HEK293 (cell line): ENCODE measurements at regions not wholly inside any gene's neighbourhood (a gene's known extent, or its start where the extent isn't known, plus 50 kb on each side); places are given as distances from the start of the nearest gene placed in this dataset.

Source experiments
- CTCF ChIA-PET: fragments of 350-600 bp; formaldehyde crosslinking; extraction: SDS; loops from one replicate; lab custom pipeline; 2021; ENCODE audit warnings: antibody characterized with exemption; lab: Yijun Ruan, JAX
- POLR2A ChIA-PET: fragments of 300-600 bp; formaldehyde crosslinking; extraction: SDS; loops from one replicate; lab custom pipeline; 2020; ENCODE audit warnings: antibody characterized with exemption, inconsistent platforms; lab: Yijun Ruan, JAX
- H3K27ac ChIP-seq: fragments of 200-500 bp; sonication (Bioruptor generic); 2 replicates; pipeline ENCODE4 v1.5.1; 2014; ENCODE audit warnings: low read depth, low read length, control low read depth, inconsistent platforms; ENCODE audit errors: extremely low read depth
- H3K36me3 ChIP-seq, 2 experiments: fragments of 200-500 bp in 1 of 2; sonication (Bioruptor generic) in 1 of 2; 1 replicate in 1 of 2; 2 replicates in 1 of 2; pipeline ENCODE4 v1.5.1; 2014 to 2017; ENCODE audit warnings: inconsistent platforms in 2 of 2, low read length in 2 of 2; ENCODE audit not compliant: control insufficient read depth in 2 of 2, insufficient read depth in 1 of 2
- H3K4me1 ChIP-seq: fragments of 200-500 bp; sonication (Bioruptor generic); 2 replicates; pipeline ENCODE4 v1.5.1; 2014; ENCODE audit warnings: mild to moderate bottlenecking, low read length, inconsistent platforms; ENCODE audit not compliant: control insufficient read depth, insufficient read depth
- H3K4me3 ChIP-seq: 2 replicates; pipeline ENCODE4 v1.5.1; 2011; ENCODE audit warnings: low read depth, mild to moderate bottlenecking, control low read depth, low read length, moderate library complexity
- H3K9me3 ChIP-seq: fragments of 200-500 bp; sonication (Bioruptor generic); 2 replicates; pipeline ENCODE4 v1.5.1; 2014; ENCODE audit warnings: low read depth, low read length, inconsistent platforms; ENCODE audit not compliant: control insufficient read depth, insufficient read depth
- FEZF1 ChIP-seq: fragments of 450-650 bp; formaldehyde crosslinking; IDR thresholded peaks from 2 replicates; pipeline ENCODE4 v1.5.1; 2016; ENCODE audit warnings: missing biosample characterization, missing genetic modification characterization
- GLI4 ChIP-seq: fragments of 450-650 bp; formaldehyde crosslinking; IDR thresholded peaks from 2 replicates; pipeline ENCODE4 v1.5.1; 2016; ENCODE audit warnings: missing biosample characterization, missing genetic modification characterization
- HOXD13 ChIP-seq: sonication (generic); formaldehyde crosslinking; IDR thresholded peaks from 2 replicates; pipeline ENCODE4 v1.8.0; 2022; ENCODE audit warnings: missing genetic modification reagents, borderline replicate concordance
- KLF7 ChIP-seq: fragments of 450-650 bp; formaldehyde crosslinking; IDR thresholded peaks from 2 replicates; pipeline ENCODE4 v1.5.1; 2016; ENCODE audit warnings: missing biosample characterization, missing genetic modification characterization, borderline replicate concordance
- MYNN ChIP-seq: fragments of 450-650 bp; formaldehyde crosslinking; IDR thresholded peaks from 2 replicates; pipeline ENCODE4 v1.5.1; 2016; ENCODE audit warnings: missing biosample characterization, missing genetic modification characterization, borderline replicate concordance
- SP2 ChIP-seq: fragments of 450-650 bp; formaldehyde crosslinking; IDR thresholded peaks from 2 replicates; pipeline ENCODE4 v1.5.1; 2016; ENCODE audit warnings: missing biosample characterization, missing genetic modification characterization
- ZBTB17 ChIP-seq: fragments of 450-650 bp; formaldehyde crosslinking; IDR thresholded peaks from 2 replicates; pipeline ENCODE4 v1.5.1; 2016; ENCODE audit warnings: missing biosample characterization, missing genetic modification characterization
- ZFHX2 ChIP-seq: fragments of 450-650 bp; formaldehyde crosslinking; conservative IDR thresholded peaks from 2 replicates; pipeline ENCODE4 v1.5.1; 2016; ENCODE audit warnings: missing biosample characterization, missing genetic modification characterization
- ZNF146 ChIP-seq: fragments of 450-650 bp; formaldehyde crosslinking; IDR thresholded peaks from 2 replicates; pipeline ENCODE4 v1.5.1; 2016; ENCODE audit warnings: missing biosample characterization, missing genetic modification characterization
- ZNF211 ChIP-seq: fragments of 450-650 bp; formaldehyde crosslinking; IDR thresholded peaks from 2 replicates; pipeline ENCODE4 v1.5.1; 2016; ENCODE audit warnings: low read depth, missing biosample characterization, missing genetic modification characterization
- ZNF223 ChIP-seq: fragments of 450-650 bp; formaldehyde crosslinking; IDR thresholded peaks from 2 replicates; pipeline ENCODE4 v1.5.1; 2016; ENCODE audit warnings: missing biosample characterization, missing genetic modification characterization
- ZNF24 ChIP-seq: fragments of 450-650 bp; formaldehyde crosslinking; IDR thresholded peaks from 2 replicates; pipeline ENCODE4 v1.5.1; 2016; ENCODE audit warnings: missing biosample characterization, missing genetic modification characterization
- ZNF311 ChIP-seq: fragments of 450-650 bp; formaldehyde crosslinking; IDR thresholded peaks from 2 replicates; pipeline ENCODE4 v1.5.1; 2017; ENCODE audit warnings: missing biosample characterization, missing genetic modification characterization, borderline replicate concordance
- ZNF366 ChIP-seq: fragments of 450-650 bp; formaldehyde crosslinking; conservative IDR thresholded peaks from 2 replicates; pipeline ENCODE4 v1.5.1; 2016; ENCODE audit warnings: missing biosample characterization, missing genetic modification characterization
- ZNF398 ChIP-seq: fragments of 450-650 bp; formaldehyde crosslinking; IDR thresholded peaks from 2 replicates; pipeline ENCODE4 v1.5.1; 2017; ENCODE audit warnings: missing biosample characterization, missing genetic modification characterization
- ZNF416 ChIP-seq: fragments of 450-650 bp; formaldehyde crosslinking; IDR thresholded peaks from 2 replicates; pipeline ENCODE4 v1.5.1; 2016; ENCODE audit warnings: missing biosample characterization, missing genetic modification characterization
- ZNF555 ChIP-seq: fragments of 450-650 bp; formaldehyde crosslinking; conservative IDR thresholded peaks from 2 replicates; pipeline ENCODE4 v1.5.1; 2017; ENCODE audit warnings: missing biosample characterization, mild to moderate bottlenecking, missing genetic modification characterization, inconsistent platforms
- ZNF571 ChIP-seq: fragments of 450-650 bp; formaldehyde crosslinking; IDR thresholded peaks from 2 replicates; pipeline ENCODE4 v1.5.0; 2017; ENCODE audit warnings: missing biosample characterization, missing genetic modification characterization
- ZNF629 ChIP-seq: fragments of 450-650 bp; formaldehyde crosslinking; IDR thresholded peaks from 2 replicates; pipeline ENCODE4 v1.5.1; 2017; ENCODE audit warnings: missing biosample characterization, missing genetic modification characterization
- TF ChIP-seq, protein P1 (sequence below): fragments of 450-650 bp; formaldehyde crosslinking; IDR thresholded peaks from 2 replicates; pipeline ENCODE4 v1.5.1; 2016; ENCODE audit warnings: missing biosample characterization, missing genetic modification characterization

DNA sequence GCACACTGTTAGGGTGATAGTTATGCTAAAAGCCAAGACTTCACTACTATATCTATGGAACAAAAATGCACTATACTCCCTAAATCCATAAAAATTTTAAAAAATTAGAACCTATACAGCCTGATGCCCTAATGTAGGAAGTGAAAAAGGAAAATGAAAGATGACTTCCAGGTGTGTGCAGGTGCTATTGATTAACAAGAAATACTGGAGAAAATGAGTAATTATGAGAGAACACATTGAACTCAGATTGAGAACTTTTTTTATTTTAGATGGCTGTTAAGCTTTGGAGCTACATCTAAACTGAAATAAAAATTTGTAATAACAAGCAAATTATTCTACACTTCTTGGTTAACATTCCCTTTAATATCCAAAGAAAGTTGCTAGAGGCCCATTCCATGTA, 1015.7 kb downstream of the PCDH9 start:
- no peaks in the 10 kb centered on the region for H3K4me1 ChIP-seq
- POLR2A ChIA-PET: no interaction called here
- H3K9me3 ChIP-seq: no peaks in the 10 kb centered on the region
- H3K36me3 ChIP-seq: no peaks in the 10 kb centered on the region
- CTCF ChIA-PET: no interaction called here
- H3K27ac ChIP-seq: no peak overlapping the region
- no peak overlapping the region for H3K4me3 ChIP-seq
- TF ChIP-seq ZNF571 (tag by site-specific recombination) (no peak), ZNF223 (tag by site-specific recombination) (no peak), ZNF366 (tag by site-specific recombination) (no peak), ZFHX2 (tag by site-specific recombination) (no peak), MYNN (tag by site-specific recombination) (no peak), ZNF211 (tag by site-specific recombination) (no peak)

DNA sequence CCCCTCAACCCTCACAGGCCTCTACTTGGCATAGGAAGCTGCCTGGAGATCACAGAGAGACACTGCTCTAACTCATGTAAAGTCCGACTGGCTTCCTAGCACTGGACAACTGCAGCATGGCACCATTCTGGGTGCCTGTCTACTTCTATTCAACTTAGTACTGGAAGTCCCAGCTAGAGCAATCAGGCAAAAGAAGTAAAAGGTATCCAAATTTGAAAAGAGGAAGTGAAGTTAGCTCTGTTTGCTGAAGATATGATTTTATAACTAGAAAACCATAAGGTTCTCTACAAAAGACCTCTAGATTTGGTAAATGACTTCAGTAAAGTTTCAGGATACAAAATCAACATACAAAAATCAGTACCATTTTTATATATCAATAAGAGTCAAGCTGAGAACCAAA, 1017.6 kb downstream of the PCDH9 start:
- ChIA-PET POLR2A (no interaction called here), CTCF (interaction anchor here (0.7 kb wide), 1 partner anchor 1136 kb away, joined by 3 read pairs; no protein-coding TSS in a partner anchor)
- no peaks in the 10 kb centered on the region for H3K9me3 ChIP-seq
- no peak overlapping the region for H3K4me3 ChIP-seq
- H3K36me3 ChIP-seq: no peaks in the 10 kb centered on the region
- H3K4me1 ChIP-seq: no peaks in the 10 kb centered on the region
- TF ChIP-seq ZNF311 (tag by site-specific recombination): no peak
- TF ChIP-seq SP2 (tag by site-specific recombination): no peak
- TF ChIP-seq ZNF555: no peak
- TF ChIP-seq, protein P1, sequence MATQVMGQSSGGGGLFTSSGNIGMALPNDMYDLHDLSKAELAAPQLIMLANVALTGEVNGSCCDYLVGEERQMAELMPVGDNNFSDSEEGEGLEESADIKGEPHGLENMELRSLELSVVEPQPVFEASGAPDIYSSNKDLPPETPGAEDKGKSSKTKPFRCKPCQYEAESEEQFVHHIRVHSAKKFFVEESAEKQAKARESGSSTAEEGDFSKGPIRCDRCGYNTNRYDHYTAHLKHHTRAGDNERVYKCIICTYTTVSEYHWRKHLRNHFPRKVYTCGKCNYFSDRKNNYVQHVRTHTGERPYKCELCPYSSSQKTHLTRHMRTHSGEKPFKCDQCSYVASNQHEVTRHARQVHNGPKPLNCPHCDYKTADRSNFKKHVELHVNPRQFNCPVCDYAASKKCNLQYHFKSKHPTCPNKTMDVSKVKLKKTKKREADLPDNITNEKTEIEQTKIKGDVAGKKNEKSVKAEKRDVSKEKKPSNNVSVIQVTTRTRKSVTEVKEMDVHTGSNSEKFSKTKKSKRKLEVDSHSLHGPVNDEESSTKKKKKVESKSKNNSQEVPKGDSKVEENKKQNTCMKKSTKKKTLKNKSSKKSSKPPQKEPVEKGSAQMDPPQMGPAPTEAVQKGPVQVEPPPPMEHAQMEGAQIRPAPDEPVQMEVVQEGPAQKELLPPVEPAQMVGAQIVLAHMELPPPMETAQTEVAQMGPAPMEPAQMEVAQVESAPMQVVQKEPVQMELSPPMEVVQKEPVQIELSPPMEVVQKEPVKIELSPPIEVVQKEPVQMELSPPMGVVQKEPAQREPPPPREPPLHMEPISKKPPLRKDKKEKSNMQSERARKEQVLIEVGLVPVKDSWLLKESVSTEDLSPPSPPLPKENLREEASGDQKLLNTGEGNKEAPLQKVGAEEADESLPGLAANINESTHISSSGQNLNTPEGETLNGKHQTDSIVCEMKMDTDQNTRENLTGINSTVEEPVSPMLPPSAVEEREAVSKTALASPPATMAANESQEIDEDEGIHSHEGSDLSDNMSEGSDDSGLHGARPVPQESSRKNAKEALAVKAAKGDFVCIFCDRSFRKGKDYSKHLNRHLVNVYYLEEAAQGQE: no peak
- TF ChIP-seq KLF7 (tag by site-specific recombination): no peak
- no peak for TF ChIP-seq ZNF146 (tag by site-specific recombination)
- TF ChIP-seq ZNF24 (tag by site-specific recombination): no peak
- TF ChIP-seq FEZF1 (tag by site-specific recombination): no peak
- no peak for TF ChIP-seq HOXD13 (CRISPR knock-in tag)
- TF ChIP-seq GLI4 (tag by site-specific recombination): no peak
- TF ChIP-seq ZNF398 (tag by site-specific recombination): no peak
- TF ChIP-seq ZBTB17 (tag by site-specific recombination): no peak
- TF ChIP-seq ZNF416: no peak
- TF ChIP-seq ZNF629 (tag by site-specific recombination): no peak
- no peak overlapping the region for H3K27ac ChIP-seq
